ENCODE measurements at regions not wholly inside any gene's neighbourhood (a gene's known extent, or its start where the extent isn't known, plus 50 kb on each side); places are given as distances from the start of the nearest gene placed in this dataset.

DNA sequence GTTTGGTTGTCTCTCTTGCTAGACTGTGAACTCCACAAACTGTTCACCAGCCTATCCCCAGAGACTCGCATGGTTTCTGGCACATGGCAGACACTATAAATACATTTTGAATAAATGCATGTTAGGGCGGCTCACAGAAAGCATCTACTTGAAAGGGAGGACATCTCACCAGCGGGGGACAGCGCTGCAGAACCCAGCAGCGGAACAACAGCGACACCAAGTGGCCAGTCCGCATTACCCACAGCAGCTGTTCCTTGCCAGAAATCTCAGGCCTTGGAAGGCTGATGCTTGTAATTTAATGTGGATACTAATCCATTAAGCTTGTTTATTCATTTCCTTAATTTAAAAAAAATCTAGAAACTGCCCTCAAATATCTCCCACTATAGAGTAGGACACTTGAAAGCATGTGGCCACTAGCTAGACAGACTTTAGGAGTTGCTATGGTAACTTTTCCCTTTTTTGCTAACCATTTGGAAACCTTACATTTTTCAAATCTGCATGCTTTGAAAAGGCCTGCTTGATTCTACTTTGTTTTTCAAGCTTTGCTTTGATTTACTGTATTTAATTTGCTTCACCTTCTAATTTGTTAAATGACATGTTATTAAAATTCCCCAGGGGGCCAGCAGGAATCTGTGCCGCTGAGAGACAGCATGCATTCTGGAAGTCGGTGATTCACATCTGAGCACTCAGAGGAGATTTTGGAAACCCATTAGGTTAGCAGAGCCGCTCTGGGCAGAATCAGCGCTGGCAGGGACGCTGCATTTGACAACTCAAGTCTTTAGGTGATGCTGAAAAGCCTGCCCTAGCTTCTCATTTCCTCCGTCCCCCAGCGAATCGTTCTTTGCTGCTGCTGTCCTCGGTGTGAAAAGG is 63.5 kb upstream of the SSX2IP start:
- TF ChIP-seq, protein P1, sequence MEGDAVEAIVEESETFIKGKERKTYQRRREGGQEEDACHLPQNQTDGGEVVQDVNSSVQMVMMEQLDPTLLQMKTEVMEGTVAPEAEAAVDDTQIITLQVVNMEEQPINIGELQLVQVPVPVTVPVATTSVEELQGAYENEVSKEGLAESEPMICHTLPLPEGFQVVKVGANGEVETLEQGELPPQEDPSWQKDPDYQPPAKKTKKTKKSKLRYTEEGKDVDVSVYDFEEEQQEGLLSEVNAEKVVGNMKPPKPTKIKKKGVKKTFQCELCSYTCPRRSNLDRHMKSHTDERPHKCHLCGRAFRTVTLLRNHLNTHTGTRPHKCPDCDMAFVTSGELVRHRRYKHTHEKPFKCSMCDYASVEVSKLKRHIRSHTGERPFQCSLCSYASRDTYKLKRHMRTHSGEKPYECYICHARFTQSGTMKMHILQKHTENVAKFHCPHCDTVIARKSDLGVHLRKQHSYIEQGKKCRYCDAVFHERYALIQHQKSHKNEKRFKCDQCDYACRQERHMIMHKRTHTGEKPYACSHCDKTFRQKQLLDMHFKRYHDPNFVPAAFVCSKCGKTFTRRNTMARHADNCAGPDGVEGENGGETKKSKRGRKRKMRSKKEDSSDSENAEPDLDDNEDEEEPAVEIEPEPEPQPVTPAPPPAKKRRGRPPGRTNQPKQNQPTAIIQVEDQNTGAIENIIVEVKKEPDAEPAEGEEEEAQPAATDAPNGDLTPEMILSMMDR (IDR thresholded peaks at IDR 0.05; ENCODE audit: low read depth, low read length): peak; percentile 83
- no peak for TF ChIP-seq EZH2phosphoT487 (IDR thresholded peaks at IDR 0.05; ENCODE audit: low read depth)

All from OCI-LY3 (cell line).